Tibial nerve (tissue), 4 donors: ENCODE measurements at regions not wholly inside any gene's neighbourhood (a gene's known extent, or its start where the extent isn't known, plus 50 kb on each side); places are given as distances from the start of the nearest gene placed in this dataset.

Source experiments
- CTCF ChIP-seq, 5 experiments: fragments of 200-600 bp in 3 of 5; fragments of 450-650 bp in 2 of 5; sonication (generic) in 3 of 5; IDR thresholded peaks; one replicate each; pipeline ENCODE4 v1.5.1; 2016 to 2019; ENCODE audit warnings: antibody characterized with exemption in 5 of 5, mild to moderate bottlenecking in 3 of 5, moderate library complexity in 2 of 5
- EP300 ChIP-seq, 2 donors: sonication (generic); formaldehyde crosslinking; IDR thresholded peaks; one replicate each; pipeline ENCODE4 v1.6.1; 2017; ENCODE audit warnings: antibody characterized with exemption in 2 of 2, mild to moderate bottlenecking in 1 of 2
- POLR2A ChIP-seq, 2 donors: fragments of 450-650 bp; IDR thresholded peaks; one replicate each; pipeline ENCODE4 v1.6.1; 2017; ENCODE audit warnings: antibody characterized with exemption in 2 of 2, mild to moderate bottlenecking in 2 of 2, moderate library complexity in 2 of 2

DNA sequence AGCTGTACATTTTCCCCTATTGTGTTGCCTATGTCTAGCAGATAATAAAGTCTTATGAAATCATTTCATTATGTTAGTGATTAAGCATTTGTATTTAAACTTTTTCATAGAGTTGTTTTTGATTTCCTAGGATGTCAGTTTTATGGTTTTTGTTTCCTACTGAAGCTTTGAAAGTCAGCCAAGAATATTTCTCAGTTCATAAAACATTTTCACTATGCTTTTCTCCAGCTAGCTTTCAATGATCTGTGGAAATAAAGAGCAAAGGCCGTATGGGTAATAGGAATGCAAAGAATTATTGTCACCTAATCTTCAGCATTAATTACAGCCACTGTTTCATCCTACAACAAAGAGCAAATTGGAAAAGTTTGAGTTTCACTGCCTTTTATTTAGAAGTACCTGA is 145.7 kb upstream of the NUDT6 start:
- TF ChIP-seq POLR2A (IDR thresholded peaks at IDR 0.05) (no peak), CTCF (IDR thresholded peaks at IDR 0.05) (no peak), EP300 (IDR thresholded peaks at IDR 0.05) (no peak)
